ENCODE measurements at regions not wholly inside any gene's neighbourhood (a gene's known extent, or its start where the extent isn't known, plus 50 kb on each side); places are given as distances from the start of the nearest gene placed in this dataset.

DNA sequence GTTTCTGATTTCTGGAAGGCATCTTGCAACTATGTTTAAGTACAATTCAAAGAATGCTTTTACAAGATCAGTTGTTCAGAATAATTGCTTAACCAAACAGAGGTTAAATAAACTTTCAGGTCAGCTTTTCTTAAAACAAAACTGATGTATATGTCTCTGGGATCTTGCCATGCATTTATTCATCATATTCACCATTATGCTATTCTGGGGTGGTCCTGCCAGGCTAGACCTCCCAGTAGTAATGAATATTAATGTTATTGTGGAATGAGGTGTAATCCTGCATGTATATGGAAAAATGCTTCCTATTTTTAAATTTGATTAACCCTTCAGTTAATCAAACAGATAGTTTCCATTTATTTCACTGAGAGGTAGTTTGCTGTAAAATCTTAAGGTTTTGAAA is 129.3 kb upstream of the RGPD4 start:
- ATAC-seq (ENCODE audit: low read depth): no peak

DNA sequence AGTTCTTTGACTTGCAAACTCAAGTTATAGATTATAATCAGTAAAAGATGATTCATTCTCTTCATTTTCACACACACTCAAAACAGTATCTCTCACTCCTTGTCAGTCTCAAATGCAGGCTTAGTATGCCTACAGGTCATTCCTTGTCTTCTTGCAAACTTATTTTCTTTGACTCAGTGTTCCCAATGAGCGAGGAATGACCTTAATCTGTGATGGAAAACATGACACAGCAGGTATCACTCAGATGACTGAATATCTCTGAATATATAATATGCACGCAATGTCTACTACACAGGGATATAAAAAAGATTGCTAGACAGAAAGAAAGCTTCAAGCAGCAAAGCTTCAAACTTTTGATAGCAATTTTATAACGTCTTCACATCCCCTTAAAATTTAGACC is 127.8 kb upstream of the RGPD4 start:
- no peak for TF ChIP-seq EZH2 (IDR thresholded peaks at IDR 0.05; ENCODE audit: borderline replicate concordance, insufficient read depth, low read depth, low read length, poor library complexity, severe bottlenecking)
- TF ChIP-seq, protein P1, sequence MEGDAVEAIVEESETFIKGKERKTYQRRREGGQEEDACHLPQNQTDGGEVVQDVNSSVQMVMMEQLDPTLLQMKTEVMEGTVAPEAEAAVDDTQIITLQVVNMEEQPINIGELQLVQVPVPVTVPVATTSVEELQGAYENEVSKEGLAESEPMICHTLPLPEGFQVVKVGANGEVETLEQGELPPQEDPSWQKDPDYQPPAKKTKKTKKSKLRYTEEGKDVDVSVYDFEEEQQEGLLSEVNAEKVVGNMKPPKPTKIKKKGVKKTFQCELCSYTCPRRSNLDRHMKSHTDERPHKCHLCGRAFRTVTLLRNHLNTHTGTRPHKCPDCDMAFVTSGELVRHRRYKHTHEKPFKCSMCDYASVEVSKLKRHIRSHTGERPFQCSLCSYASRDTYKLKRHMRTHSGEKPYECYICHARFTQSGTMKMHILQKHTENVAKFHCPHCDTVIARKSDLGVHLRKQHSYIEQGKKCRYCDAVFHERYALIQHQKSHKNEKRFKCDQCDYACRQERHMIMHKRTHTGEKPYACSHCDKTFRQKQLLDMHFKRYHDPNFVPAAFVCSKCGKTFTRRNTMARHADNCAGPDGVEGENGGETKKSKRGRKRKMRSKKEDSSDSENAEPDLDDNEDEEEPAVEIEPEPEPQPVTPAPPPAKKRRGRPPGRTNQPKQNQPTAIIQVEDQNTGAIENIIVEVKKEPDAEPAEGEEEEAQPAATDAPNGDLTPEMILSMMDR (IDR thresholded peaks at IDR 0.05): no peak
- intact Hi-C loops (cut with micrococcal nuclease): no loop called here
- ATAC-seq (ENCODE audit: low read depth) (no peak), DNase-seq (no peak)
- no peak overlapping the region for H3K27ac ChIP-seq (ENCODE audit: low read length in 2 of 2)
- no peaks in the 10 kb centered on the region for H3K79me2 ChIP-seq (ENCODE audit: control insufficient read depth, insufficient read depth, low read length)
- no peaks in the 10 kb centered on the region for H4K20me1 ChIP-seq (ENCODE audit: control insufficient read depth, insufficient read depth, low read length, poor library complexity, severe bottlenecking)
- H3K4me1 ChIP-seq (ENCODE audit: control insufficient read depth in 2 of 2, insufficient read depth in 2 of 2, low read length in 2 of 2): no peaks in the 10 kb centered on the region
- H3K9ac ChIP-seq (ENCODE audit: low read length): no peak overlapping the region
- H3K4me1 Mint-ChIP-seq: no peaks in the 10 kb centered on the region
- WGBS (ENCODE audit: insufficient coverage): no CpG with 5 or more reads among the region's 3 CpGs
- H3K9me3 ChIP-seq (ENCODE audit: control extremely low read depth in 1 of 3, control insufficient read depth in 2 of 3, insufficient read depth in 1 of 3, low read length in 2 of 3): peaks cover 0 to 2% (median 0%) of the 10 kb centered on the region in 3 donors
- no peak overlapping the region for H3K4me3 Mint-ChIP-seq
- H3K36me3 ChIP-seq (replicated peaks in 1 of 2; ENCODE audit: control extremely low read depth in 1 of 2, control insufficient read depth in 1 of 2, extremely low read depth in 1 of 2, insufficient read depth in 2 of 2, low read length in 1 of 2): no peaks in the 10 kb centered on the region
- no peaks in the 10 kb centered on the region for H3K9me3 Mint-ChIP-seq (ENCODE audit: insufficient read depth)
- ChIA-PET POLR2A (no interaction called here), CTCF (no interaction called here)
- H3K4me2 ChIP-seq (replicated peaks; ENCODE audit: low read depth, low read length, poor library complexity, severe bottlenecking): no peak overlapping the region
- no peak overlapping the region for H3K4me3 ChIP-seq (ENCODE audit: control extremely low read depth in 1 of 5, extremely low read depth in 1 of 5, insufficient read depth in 1 of 5, low read depth in 2 of 5, low read length in 4 of 5)
- no peak overlapping the region for H3K27ac Mint-ChIP-seq
- H3K27me3 Mint-ChIP-seq: no peaks in the 10 kb centered on the region
- no peak overlapping the region for H2AFZ ChIP-seq (ENCODE audit: insufficient read depth, low read depth, low read length, poor library complexity, severe bottlenecking)
- no peaks in the 10 kb centered on the region for H3K27me3 ChIP-seq (replicated peaks in 1 of 4; ENCODE audit: control extremely low read depth in 1 of 4, control insufficient read depth in 3 of 4, insufficient read depth in 4 of 4, low read length in 3 of 4)

More for the DNA sequence above, 129.3 kb upstream of the RGPD4 start:
- Mint-ChIP-seq H3K27ac (no peak overlapping the region), H3K27me3 (no peaks in the 10 kb centered on the region), H3K4me1 (no peaks in the 10 kb centered on the region), H3K9me3 (ENCODE audit: insufficient read depth) (no peaks in the 10 kb centered on the region), H3K4me3 (no peak overlapping the region)
- TF ChIP-seq EZH2 (IDR thresholded peaks at IDR 0.05; ENCODE audit: borderline replicate concordance, insufficient read depth, low read depth, low read length, poor library complexity, severe bottlenecking): no peak
- TF ChIP-seq, protein P1 (IDR thresholded peaks at IDR 0.05): no peak
- Histone ChIP-seq H3K79me2 (ENCODE audit: control insufficient read depth, insufficient read depth, low read length) (no peaks in the 10 kb centered on the region), H3K27me3 (replicated peaks in 1 of 4; ENCODE audit: control extremely low read depth in 1 of 4, control insufficient read depth in 3 of 4, insufficient read depth in 4 of 4, low read length in 3 of 4) (no peaks in the 10 kb centered on the region), H4K20me1 (ENCODE audit: control insufficient read depth, insufficient read depth, low read length, poor library complexity, severe bottlenecking) (no peaks in the 10 kb centered on the region), H3K27ac (ENCODE audit: low read length in 2 of 2) (no peak overlapping the region), H3K4me3 (ENCODE audit: control extremely low read depth in 1 of 5, extremely low read depth in 1 of 5, insufficient read depth in 1 of 5, low read depth in 2 of 5, low read length in 4 of 5) (no peak overlapping the region), H3K4me2 (replicated peaks; ENCODE audit: low read depth, low read length, poor library complexity, severe bottlenecking) (no peak overlapping the region), H3K4me1 (ENCODE audit: control insufficient read depth in 2 of 2, insufficient read depth in 2 of 2, low read length in 2 of 2) (no peaks in the 10 kb centered on the region), H3K36me3 (replicated peaks in 1 of 2; ENCODE audit: control extremely low read depth in 1 of 2, control insufficient read depth in 1 of 2, extremely low read depth in 1 of 2, insufficient read depth in 2 of 2, low read length in 1 of 2) (no peaks in the 10 kb centered on the region), H3K9me3 (ENCODE audit: control extremely low read depth in 1 of 3, control insufficient read depth in 2 of 3, insufficient read depth in 1 of 3, low read length in 2 of 3) (peaks cover 0 to 2% (median 0%) of the 10 kb centered on the region in 3 donors), H3K9ac (ENCODE audit: low read length) (no peak overlapping the region), H2AFZ (ENCODE audit: insufficient read depth, low read depth, low read length, poor library complexity, severe bottlenecking) (no peak overlapping the region)
- CTCF ChIA-PET: no interaction called here
- DNase-seq: no peak
- intact Hi-C loops (cut with micrococcal nuclease): no loop called here
- POLR2A ChIA-PET: no interaction called here

Measured in B cell (primary cell).